G401.6 (cell line): ENCODE measurements at regions not wholly inside any gene's neighbourhood (a gene's known extent, or its start where the extent isn't known, plus 50 kb on each side); places are given as distances from the start of the nearest gene placed in this dataset.

Experiments used
- FAIRE-seq: peaks from 2 replicates; lab custom pipeline; 2012; peaks lifted over from hg19 to GRCh38; lab: Jason Lieb, UNC

GRCh38 chr14:51307551-51307950 is 67.5 kb downstream of the TMX1 start:
- no peak for FAIRE-seq

GRCh38 chr14:51308866-51309265 is 68.8 kb downstream of the TMX1 start:
- FAIRE-seq = no peak

DNA sequence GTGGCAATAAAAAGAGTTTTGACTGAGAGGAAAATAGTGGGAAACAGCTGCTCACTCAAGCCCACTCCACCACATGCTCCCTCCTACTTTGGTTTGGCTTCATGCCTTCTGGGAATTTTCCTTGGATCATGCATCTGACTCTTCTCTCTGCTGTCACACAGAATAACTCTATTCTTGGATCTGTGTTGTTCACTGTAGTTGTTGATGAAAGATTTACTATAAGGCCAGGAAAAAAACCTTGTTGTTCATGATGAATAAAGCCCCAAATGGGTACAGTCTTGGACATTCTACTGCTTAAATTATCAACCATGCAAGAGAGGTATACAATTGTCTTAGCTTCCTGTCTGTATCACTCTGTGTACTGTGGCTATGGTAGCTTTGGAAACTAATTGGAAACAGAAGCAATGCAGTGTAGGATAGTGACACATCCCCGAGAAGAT is 70.5 kb downstream of the TMX1 start:
- FAIRE-seq = no peak

- FAIRE-seq = no peak
Measured at GRCh38 chr14:51314321-51315015, 74.4 kb downstream of the TMX1 start.

DNA sequence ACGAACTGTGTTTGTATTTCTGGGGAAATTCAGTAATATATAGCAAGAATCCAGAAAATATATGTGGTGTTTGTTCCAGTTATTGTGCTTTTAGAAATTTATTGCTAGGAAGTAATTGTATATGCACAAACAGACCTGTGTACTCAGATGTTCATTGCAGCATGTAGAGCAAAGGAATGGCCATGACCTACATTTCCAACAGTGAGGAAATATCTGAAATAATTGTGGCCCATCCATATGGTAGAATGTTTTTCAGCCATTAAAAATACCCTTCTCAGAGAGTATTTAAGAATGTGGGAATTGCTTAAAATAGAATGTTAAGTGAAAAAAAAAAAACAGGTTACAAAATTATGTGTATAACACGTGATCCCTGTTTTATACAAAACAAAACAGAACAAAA is 77.3 kb downstream of the TMX1 start:
- no peak for FAIRE-seq

DNA sequence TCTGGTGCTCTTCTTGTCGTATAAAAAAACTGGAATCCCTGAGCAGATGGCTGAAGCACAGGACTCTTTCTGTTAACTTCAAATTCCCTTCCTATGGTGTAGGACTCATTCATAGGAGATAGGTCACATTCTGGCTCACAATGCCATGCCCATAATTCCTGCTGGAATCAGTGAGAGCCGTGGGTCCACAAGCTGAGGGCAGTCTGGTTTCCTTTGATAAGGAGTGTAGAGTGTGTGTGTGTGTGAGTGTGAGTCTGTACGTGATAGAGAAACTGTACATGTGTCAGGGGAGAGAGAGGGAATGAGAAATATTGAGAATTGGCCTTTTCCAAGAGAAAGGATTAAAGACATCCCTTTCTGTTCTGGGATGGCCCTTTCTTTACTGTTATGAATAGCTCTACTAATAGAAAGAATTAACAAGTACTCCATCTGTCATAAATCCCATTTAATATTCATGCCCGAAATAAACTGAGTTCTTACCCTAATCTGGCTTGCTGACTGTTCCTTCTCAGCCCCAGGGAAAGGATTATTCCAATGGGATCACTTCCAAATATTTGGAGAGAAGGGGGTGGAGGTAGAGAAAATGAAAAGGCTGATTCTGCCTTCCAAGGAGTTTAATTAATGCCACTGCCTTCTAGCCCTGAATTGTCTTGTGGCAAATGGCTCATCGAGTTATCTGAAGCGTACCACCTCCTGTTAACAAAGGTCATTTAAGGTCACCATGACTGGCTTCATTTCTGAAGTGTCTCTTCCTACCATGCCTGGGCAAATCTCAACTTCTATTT is 79.0 kb downstream of the TMX1 start:
- no peak for FAIRE-seq

- no peak for FAIRE-seq
Measured at GRCh38 chr14:51321036-51321435, 81.0 kb downstream of the TMX1 start.

- FAIRE-seq = no peak
Measured at GRCh38 chr14:51323492-51323891, 83.4 kb downstream of the TMX1 start.

GRCh38 chr14:51327376-51327775 is 87.3 kb downstream of the TMX1 start:
- no peak for FAIRE-seq

- FAIRE-seq = no peak
Measured at GRCh38 chr14:51328064-51328771, 88.2 kb downstream of the TMX1 start.

GRCh38 chr14:51328772-51329353 is 88.8 kb downstream of the TMX1 start:
- FAIRE-seq = no peak

DNA sequence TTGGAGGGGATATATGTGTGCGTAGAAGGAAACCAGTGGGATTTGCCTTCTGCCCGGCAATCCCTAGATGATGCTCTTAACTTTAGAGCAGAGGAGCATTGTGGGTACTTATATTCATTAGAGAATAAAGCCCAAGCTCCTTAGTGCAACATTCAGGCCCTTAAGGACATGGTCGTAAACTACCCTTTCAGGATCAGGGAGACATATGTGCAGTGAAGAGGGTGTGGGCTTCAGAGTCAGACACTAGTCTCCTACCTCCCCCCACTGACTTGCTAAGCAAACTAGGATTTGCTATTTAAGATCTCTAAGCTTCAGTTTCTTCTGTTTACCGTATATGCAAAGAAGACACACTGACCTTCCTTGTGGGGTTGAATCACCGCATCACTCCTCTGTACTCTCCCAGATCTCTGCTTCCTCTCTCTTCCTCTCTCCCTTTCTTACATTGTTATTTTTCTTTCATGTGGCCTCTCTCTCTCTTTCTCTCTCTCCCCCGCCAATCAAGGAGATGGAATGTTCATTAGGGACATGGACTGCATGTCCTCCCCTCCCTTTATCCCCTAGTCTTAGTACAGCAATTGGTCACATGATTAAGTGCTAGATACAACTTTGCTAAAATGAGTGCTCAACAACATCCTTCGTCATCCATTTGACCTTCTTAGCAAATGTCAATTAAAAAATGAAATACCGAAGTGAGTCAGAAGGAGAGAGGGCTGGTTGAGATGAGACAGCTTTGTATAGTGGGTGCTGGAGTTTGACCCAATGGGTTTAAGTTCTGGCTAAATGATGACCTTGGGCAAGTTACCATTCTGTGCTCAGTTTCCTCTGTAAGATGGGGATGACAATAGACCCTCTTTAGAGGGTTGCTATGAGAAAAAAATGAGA is 91.7 kb downstream of the TMX1 start:
- FAIRE-seq = no peak

DNA sequence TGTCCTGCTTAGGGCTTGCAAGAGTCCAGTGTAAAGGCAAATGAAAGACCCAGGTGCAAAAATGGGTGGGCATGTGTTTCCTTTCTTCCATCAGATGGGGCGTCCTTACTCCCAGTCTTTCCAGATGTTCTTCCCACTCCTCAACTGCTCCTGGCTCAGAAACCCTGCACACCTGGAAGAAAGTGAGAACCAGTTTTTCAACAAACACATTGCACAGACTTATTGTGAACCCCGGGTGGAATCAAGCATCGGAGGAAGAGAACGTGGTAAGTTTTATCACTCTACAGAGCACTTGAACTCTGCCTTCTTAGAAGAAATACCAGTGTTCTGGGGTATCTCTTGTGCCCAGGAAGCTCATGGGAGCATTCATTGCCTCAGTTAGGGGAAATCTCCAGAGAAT is 93.3 kb downstream of the TMX1 start:
- no peak for FAIRE-seq

GRCh38 chr14:51333901-51334521 is 94.0 kb downstream of the TMX1 start:
- FAIRE-seq = no peak

DNA sequence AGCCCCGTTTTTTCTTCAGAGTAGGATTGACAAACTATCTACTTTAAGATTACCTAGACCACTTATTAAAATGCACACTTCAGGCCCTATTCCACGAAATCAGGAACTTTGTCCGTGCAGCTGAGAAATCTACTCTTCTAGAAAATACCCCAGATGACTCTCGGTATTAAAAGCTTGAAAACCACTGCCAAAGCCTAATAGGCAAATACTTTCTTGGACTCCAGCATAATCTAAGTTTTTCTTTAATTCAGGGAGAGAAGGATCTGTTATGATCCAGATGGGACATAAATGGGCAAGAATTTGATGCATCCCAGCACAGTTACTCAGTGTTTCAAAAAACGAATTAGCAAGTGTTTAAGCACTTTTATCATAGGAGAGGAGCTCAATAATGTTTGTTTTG is 94.5 kb downstream of the TMX1 start:
- FAIRE-seq = no peak

DNA sequence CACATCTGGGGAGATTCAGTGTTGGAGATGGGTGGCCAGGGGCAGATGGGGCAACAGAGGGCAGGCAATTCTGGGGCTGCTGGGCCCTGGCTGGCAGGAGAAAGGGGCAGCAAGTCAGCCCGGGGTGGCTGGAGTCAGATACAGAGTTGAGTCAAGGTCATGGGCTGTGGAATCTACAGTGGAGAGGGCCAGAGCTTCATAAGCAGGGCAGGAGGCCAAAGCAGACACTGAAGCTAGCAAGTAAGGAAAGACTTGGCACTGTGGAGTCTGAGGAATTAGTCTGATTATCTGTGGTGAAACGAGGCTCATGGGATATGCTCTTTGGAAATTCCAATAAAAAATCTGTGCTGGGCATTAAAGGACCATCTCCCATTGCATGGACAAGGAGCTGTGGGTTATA is 95.5 kb downstream of the TMX1 start:
- FAIRE-seq = no peak

DNA sequence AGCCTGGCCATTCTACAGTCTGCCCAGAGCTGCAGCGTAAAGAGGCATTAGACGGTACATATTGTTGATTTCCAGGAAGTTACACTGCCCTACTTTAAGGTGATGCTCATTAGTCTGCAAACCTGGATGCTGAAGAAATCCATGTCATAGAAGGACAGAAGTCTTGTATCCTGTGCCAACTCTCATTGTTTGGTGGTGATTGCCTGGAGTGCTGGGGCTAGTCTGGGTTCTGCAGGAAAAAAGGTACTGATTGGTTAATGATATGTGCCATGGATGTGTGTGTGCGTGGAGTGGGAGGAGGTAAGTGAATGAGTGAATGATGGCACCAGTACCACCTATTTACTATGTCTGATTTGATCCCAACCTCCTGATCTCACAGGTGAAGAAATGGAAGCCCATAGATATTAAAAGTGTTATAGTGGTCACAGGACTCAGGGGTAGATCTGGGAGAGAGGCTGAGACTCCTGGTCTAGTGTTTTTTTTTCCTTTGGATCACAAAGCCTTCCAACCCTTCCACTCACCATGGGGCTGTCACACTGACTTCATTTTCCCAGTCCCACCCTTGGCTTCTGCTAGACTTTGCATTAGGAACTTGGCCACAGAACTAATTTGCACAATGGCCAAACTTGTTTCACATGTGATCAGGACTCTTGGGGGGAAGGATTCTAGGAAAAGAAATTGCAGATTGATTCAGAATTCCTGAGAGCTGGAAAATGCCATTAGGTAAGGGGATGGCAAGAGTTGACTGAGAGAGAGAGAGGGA is 96.1 kb downstream of the TMX1 start:
- FAIRE-seq = no peak

GRCh38 chr14:51336734-51337133 is 96.7 kb downstream of the TMX1 start:
- no peak for FAIRE-seq

DNA sequence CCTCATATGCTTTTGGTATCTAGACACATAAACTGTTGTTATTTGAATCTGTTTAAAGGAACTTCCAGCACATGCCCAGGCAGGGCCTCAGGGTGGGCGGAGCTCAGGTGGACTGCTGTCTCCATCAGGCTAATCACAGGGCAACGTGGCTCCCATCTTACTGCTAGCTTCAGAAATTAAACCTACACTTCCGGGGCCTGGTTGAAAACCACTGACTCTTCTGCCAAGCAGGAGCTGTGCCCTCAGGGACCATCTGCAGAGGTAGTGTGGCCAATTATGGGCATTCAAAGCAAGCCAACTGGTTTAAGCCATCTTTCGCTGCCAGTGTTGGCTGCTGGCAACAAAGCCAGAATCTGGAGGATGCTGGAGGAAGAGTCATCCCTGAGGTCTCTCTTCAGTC is 97.5 kb downstream of the TMX1 start:
- FAIRE-seq = no peak

GRCh38 chr14:51341338-51341737 is 101.3 kb downstream of the TMX1 start:
- no peak for FAIRE-seq

GRCh38 chr14:51342226-51342625 is 102.2 kb downstream of the TMX1 start:
- no peak for FAIRE-seq
